ENCODE measurements at regions not wholly inside any gene's neighbourhood (a gene's known extent, or its start where the extent isn't known, plus 50 kb on each side); places are given as distances from the start of the nearest gene placed in this dataset.

DNA sequence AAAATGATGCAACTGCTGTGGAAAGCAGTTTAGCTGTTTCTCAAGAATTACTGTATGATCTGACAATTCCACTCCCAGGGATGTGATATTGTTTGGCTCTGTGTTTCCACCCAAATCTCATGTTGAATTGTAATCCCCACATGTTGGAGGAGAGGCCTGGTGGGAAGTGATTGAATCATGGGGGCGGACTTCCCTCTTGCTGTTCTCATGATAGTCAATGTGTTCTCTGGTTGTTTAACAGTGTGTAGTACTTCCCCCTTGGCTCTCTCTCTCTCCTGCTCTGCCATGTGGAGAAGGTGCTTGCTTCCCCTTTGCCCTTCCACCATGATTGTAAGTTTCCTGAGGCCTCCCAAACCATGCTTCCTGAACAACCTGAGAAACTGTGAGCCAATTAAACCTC, 93.4 kb upstream of the CPM start:
- Histone ChIP-seq H3K27me3 (no peaks in the 10 kb centered on the region), H3K9me3 (no peaks in the 10 kb centered on the region), H3K36me3 (no peaks in the 10 kb centered on the region), H3K27ac (replicated peaks in 1 of 4) (no peak overlapping the region), H3K4me1 (no peaks in the 10 kb centered on the region), H3K4me3 (no peak overlapping the region)
- intact Hi-C loops (cut with DNase I): no loop called here
- TF ChIP-seq EP300 (IDR thresholded peaks at IDR 0.05) (no peak), POLR2AphosphoS5 (IDR thresholded peaks at IDR 0.05) (no peak), CTCF (IDR thresholded peaks at IDR 0.05) (no peak), POLR2A (IDR thresholded peaks at IDR 0.05; ENCODE audit: low read depth) (no peak)
- peak; percentile 66 for DNase-seq (ENCODE audit: extremely low spot score)
- 70% methylated on average over 1 of the region's 1 CpG for WGBS

DNA sequence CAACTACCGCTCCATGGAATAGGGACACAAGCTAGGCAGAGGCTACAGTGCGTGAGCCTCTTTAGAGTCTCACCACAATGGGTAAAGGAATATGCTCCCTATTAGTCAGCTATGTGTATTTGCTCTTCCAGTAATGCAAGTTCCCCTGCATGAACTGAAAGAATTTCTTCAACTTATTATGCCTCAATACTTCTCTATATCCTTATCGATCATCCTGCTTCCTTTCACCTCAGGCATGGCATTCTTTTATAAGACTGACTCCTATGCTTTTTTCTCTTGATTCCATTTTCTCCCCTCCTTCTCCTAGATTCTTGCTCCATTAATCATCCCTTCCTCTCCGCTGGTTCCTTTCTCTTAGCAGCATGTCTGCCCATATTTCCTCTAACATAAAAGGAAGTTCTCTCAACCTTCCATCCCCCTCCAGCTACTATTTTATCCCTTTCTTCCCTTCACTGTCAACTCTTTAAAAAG, 94.5 kb upstream of the CPM start:
- Histone ChIP-seq H3K4me1 (no peaks in the 10 kb centered on the region), H3K27me3 (no peaks in the 10 kb centered on the region), H3K27ac (replicated peaks in 1 of 4) (no peak overlapping the region), H3K9me3 (no peaks in the 10 kb centered on the region), H3K36me3 (no peaks in the 10 kb centered on the region), H3K4me3 (no peak overlapping the region)
- intact Hi-C loops (cut with DNase I): no loop called here
- WGBS: 87% methylated on average over 4 of the region's 4 CpGs
- no peak for TF ChIP-seq EP300 (IDR thresholded peaks at IDR 0.05)
- no peak for TF ChIP-seq POLR2AphosphoS5 (IDR thresholded peaks at IDR 0.05)
- TF ChIP-seq POLR2A (IDR thresholded peaks at IDR 0.05; ENCODE audit: low read depth): no peak
- no peak for TF ChIP-seq CTCF (IDR thresholded peaks at IDR 0.05)
- DNase-seq (ENCODE audit: extremely low spot score): no peak

- H3K9me3 ChIP-seq: no peaks in the 10 kb centered on the region
- no peak overlapping the region for H3K27ac ChIP-seq (replicated peaks in 1 of 4)
- H3K27me3 ChIP-seq: no peaks in the 10 kb centered on the region
- no peak overlapping the region for H3K4me3 ChIP-seq
- no peak for DNase-seq (ENCODE audit: extremely low spot score)
- intact Hi-C loops (cut with DNase I): no loop called here
- H3K36me3 ChIP-seq: no peaks in the 10 kb centered on the region
- no peaks in the 10 kb centered on the region for H3K4me1 ChIP-seq
- WGBS: 91% methylated on average over 9 of the region's 11 CpGs
- TF ChIP-seq POLR2AphosphoS5 (IDR thresholded peaks at IDR 0.05) (no peak), CTCF (IDR thresholded peaks at IDR 0.05) (no peak), POLR2A (IDR thresholded peaks at IDR 0.05; ENCODE audit: low read depth) (no peak), EP300 (IDR thresholded peaks at IDR 0.05) (no peak)
Measured at GRCh38 chr12:69028941-69029729, 96.2 kb upstream of the CPM start.

GRCh38 chr12:69030321-69030720, 97.3 kb upstream of the CPM start:
- H3K4me3 ChIP-seq: no peak overlapping the region
- H3K36me3 ChIP-seq: no peaks in the 10 kb centered on the region
- H3K4me1 ChIP-seq: no peaks in the 10 kb centered on the region
- DNase-seq (ENCODE audit: extremely low spot score): no peak
- no peak for TF ChIP-seq POLR2A (IDR thresholded peaks at IDR 0.05; ENCODE audit: low read depth)
- TF ChIP-seq CTCF (IDR thresholded peaks at IDR 0.05): no peak
- no peak for TF ChIP-seq POLR2AphosphoS5 (IDR thresholded peaks at IDR 0.05)
- TF ChIP-seq EP300 (IDR thresholded peaks at IDR 0.05): no peak
- 86% methylated on average over 2 of the region's 2 CpGs for WGBS
- H3K27ac ChIP-seq (replicated peaks in 1 of 4): no peak overlapping the region
- H3K27me3 ChIP-seq: no peaks in the 10 kb centered on the region
- intact Hi-C loops (cut with DNase I): no loop called here
- no peaks in the 10 kb centered on the region for H3K9me3 ChIP-seq

DNA sequence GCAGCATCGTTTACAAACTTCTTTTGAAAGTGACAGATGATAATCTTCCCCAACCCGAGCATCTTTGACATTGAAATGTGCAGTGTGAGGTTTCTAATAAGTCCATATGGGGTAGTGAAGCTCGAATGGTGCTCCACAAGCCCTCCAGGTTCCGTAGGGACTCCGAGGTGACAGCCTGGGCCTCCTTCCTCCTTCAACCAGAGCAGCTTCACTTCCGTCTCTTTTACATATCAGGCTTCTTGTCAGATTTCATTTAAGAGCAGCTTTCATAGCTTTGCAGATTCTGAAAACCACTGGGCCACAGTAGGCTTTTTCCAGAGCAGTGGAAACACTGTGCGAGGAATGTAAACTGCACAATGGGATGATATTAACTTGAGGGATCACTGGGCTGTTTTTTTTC, 103.6 kb upstream of the CPM start:
- 81% methylated on average over 7 of the region's 7 CpGs for WGBS
- H3K27me3 ChIP-seq: no peaks in the 10 kb centered on the region
- H3K27ac ChIP-seq (replicated peaks in 1 of 4): no peak overlapping the region
- no peaks in the 10 kb centered on the region for H3K36me3 ChIP-seq
- TF ChIP-seq POLR2A (IDR thresholded peaks at IDR 0.05; ENCODE audit: low read depth) (no peak), EP300 (IDR thresholded peaks at IDR 0.05) (no peak), POLR2AphosphoS5 (IDR thresholded peaks at IDR 0.05) (no peak), CTCF (IDR thresholded peaks at IDR 0.05) (no peak)
- no peaks in the 10 kb centered on the region for H3K4me1 ChIP-seq
- no peaks in the 10 kb centered on the region for H3K9me3 ChIP-seq
- H3K4me3 ChIP-seq: no peak overlapping the region
- intact Hi-C loops (cut with DNase I): no loop called here
- no peak for DNase-seq (ENCODE audit: extremely low spot score)

Data from esophagus muscularis mucosa (tissue), 4 donors.